IPS-15b (cell line): ENCODE measurements at regions not wholly inside any gene's neighbourhood (a gene's known extent, or its start where the extent isn't known, plus 50 kb on each side); places are given as distances from the start of the nearest gene placed in this dataset.

Experiments used
- H3K27me3 ChIP-seq: one replicate; pipeline ENCODE4 v1.6.1; 2013; ENCODE audit warnings: low read length; ENCODE audit not compliant: control insufficient read depth, insufficient read depth
- H3K36me3 ChIP-seq: one replicate; pipeline ENCODE4 v1.6.1; 2013; ENCODE audit warnings: low read length; ENCODE audit not compliant: control insufficient read depth, insufficient read depth
- H3K4me1 ChIP-seq: one replicate; pipeline ENCODE4 v1.6.1; 2013; ENCODE audit warnings: mild to moderate bottlenecking, low read length; ENCODE audit not compliant: control insufficient read depth, insufficient read depth
- H3K4me3 ChIP-seq: one replicate; pipeline ENCODE4 v1.5.1; 2013; ENCODE audit warnings: low read depth, low read length
- H3K9ac ChIP-seq: one replicate; pipeline ENCODE4 v1.6.1; 2013; ENCODE audit warnings: low read depth, mild to moderate bottlenecking, low read length
- H3K9me3 ChIP-seq: one replicate; pipeline ENCODE4 v1.6.1; 2013; ENCODE audit warnings: mild to moderate bottlenecking, low read length; ENCODE audit not compliant: control insufficient read depth, insufficient read depth

DNA sequence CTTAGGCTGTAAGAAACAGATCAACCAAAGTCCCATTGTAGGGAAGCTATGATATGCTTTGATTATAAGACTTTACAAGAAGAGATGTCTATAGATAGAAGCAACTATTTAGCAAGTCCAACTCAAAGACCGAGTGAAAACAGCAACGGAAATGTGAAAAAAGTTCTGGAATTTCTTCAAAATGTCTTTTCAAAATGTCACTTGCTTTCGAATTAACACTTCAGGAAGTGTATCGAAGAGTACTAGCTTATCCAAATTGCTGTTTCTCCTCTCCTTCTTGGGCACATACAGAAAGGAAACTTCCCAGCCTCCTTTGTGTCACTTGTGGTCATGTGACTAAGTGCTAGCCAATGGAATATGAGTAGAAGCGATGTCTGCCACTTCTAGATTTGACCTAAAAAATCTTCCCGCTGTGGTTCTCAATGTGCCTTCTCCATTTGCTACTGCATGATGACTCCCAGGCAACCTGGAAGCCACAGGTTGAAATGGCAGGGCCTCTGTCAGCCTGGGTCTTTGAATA, 89.9 kb downstream of the TSEN15 start:
- Histone ChIP-seq H3K9ac (no peak overlapping the region), H3K36me3 (no peaks in the 10 kb centered on the region), H3K27me3 (no peaks in the 10 kb centered on the region), H3K9me3 (no peaks in the 10 kb centered on the region), H3K4me1 (no peaks in the 10 kb centered on the region), H3K4me3 (no peak overlapping the region)

GRCh38 chr1:184143449-184143848, 91.9 kb downstream of the TSEN15 start:
- Histone ChIP-seq H3K4me1 (no peaks in the 10 kb centered on the region), H3K27me3 (no peaks in the 10 kb centered on the region), H3K9ac (no peak overlapping the region), H3K36me3 (no peaks in the 10 kb centered on the region), H3K4me3 (no peak overlapping the region), H3K9me3 (no peaks in the 10 kb centered on the region)

DNA sequence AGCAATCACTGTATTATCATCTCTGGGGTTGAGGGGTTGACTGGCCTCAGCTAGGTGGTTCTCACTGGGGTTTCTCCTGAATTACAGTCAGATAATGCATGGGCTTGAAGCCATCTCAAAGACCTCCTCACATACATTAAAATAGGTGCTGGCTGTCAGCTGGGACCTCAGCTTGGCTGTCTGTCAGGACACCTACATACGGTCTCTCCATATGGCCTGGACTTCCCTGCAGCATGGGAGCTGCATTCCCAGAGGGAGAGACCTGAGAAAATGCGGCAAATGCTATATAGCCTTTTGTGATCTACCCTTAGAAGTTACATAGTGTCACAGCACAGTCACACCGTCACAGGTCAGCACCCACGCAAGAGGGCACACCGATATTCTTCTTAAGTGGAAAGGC, 93.6 kb downstream of the TSEN15 start:
- no peaks in the 10 kb centered on the region for H3K9me3 ChIP-seq
- no peaks in the 10 kb centered on the region for H3K4me1 ChIP-seq
- no peak overlapping the region for H3K9ac ChIP-seq
- H3K36me3 ChIP-seq = no peaks in the 10 kb centered on the region
- H3K27me3 ChIP-seq = no peaks in the 10 kb centered on the region
- no peak overlapping the region for H3K4me3 ChIP-seq

DNA sequence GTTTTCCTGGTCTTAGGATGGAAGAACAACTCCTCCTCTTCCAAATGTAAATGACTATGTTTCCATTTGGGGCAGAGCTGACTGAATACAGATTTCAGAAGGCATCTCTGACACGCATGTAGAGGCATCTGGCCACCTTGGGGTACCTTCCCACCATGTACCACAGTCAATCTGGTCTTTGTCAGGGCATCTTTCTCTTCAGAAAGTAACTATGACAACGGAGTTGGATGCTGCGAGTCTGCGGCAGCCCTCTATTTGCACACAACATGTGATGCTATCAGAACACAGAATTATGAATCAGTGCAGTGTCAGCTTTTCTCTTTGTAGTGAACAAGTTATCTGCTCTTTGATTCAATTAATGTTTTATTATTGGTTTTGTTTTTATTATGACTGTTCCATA, 94.7 kb downstream of the TSEN15 start:
- no peaks in the 10 kb centered on the region for H3K27me3 ChIP-seq
- H3K4me1 ChIP-seq = no peaks in the 10 kb centered on the region
- H3K9me3 ChIP-seq = no peaks in the 10 kb centered on the region
- H3K36me3 ChIP-seq = no peaks in the 10 kb centered on the region
- no peak overlapping the region for H3K4me3 ChIP-seq
- no peak overlapping the region for H3K9ac ChIP-seq

DNA sequence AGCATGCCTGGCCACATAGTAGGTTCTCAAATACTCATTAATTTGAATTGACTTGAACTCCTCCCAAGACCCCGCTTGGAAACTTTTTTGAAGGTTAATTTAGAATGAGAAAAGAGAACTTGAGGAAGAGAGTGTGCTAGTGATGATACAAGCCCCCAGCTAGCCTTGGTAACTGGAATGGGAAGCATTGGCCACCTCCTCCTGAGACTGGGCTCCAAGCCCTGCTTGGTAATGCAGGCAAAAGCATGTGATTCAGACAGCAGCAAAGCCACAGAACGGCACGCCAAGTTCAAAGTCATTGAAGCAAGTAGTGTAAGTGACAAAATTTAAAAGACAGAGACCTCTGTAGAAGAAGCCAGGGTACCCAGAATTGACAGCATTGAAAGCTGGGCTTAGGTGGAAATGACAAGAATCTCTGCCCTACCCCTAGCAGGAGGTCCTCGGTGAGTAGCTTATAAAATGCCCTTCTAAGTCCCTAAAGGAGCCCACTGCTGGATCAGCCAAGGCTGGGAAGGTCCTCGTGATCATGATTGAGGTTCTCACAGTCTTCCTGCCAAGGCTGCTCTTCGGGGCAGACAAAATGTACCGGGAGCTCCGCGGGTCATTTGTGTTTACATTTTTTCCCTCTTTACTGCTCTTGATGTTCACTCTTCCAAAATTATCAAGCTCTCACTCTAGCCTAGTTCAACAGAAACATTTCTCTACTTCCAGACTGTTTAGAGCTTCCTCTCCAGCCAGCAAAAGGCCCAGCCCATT, 99.4 kb downstream of the TSEN15 start:
- Histone ChIP-seq H3K9me3 (no peaks in the 10 kb centered on the region), H3K4me3 (no peak overlapping the region), H3K4me1 (peaks cover 6% of the 10 kb centered on the region), H3K27me3 (no peaks in the 10 kb centered on the region), H3K36me3 (no peaks in the 10 kb centered on the region), H3K9ac (no peak overlapping the region)

DNA sequence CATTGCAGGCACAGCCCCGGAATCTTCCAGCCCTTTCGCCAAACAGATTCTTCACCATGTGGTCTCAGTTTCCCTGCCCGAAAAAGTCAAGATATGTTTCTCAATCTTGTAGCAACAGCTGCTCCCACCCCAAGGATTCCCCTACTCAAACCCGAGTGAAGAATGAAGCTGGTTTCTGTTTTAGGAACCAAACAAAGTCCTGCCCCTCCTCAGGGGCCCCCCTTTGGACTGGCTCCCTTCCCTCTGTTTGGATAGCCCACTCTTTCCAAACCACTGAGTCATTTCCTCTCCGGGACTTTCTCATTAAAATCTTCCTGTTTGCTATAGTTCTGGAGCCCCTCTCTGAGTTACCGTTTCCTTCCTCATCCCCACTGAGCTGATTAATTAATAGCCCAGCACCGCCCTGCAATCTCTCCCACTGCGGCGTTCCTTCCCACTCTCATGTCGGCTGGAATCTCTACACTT, 100.9 kb downstream of the TSEN15 start:
- Histone ChIP-seq H3K9ac (no peak overlapping the region), H3K4me1 (peaks cover 12% of the 10 kb centered on the region), H3K9me3 (no peaks in the 10 kb centered on the region), H3K4me3 (no peak overlapping the region), H3K36me3 (no peaks in the 10 kb centered on the region), H3K27me3 (no peaks in the 10 kb centered on the region)

DNA sequence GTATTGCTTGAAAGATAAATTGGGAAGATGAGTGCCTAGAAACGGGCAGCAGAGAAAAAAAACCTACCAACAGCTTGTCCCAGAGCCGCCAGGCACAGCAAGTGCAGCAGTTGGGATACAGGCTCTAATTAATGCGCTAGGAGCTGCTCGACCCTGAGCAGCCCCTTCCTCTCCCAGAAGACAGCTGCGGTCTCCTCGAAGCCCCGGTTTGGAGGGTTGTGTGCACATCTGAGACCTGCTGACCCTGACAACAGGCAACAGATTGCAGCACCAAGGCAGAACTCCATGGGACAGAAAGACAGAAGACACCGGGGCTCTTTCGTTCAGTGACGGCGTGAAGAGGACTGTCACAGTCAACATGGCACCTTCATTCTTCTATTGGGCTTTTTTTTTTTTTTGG, 101.4 kb downstream of the TSEN15 start:
- no peak overlapping the region for H3K9ac ChIP-seq
- H3K4me3 ChIP-seq = no peak overlapping the region

GRCh38 chr1:184153731-184154130, 102.2 kb downstream of the TSEN15 start:
- H3K4me1 ChIP-seq = peaks cover 12% of the 10 kb centered on the region
- H3K4me3 ChIP-seq = no peak overlapping the region
- no peaks in the 10 kb centered on the region for H3K9me3 ChIP-seq
- H3K36me3 ChIP-seq = no peaks in the 10 kb centered on the region
- no peaks in the 10 kb centered on the region for H3K27me3 ChIP-seq
- no peak overlapping the region for H3K9ac ChIP-seq

More for the DNA sequence above, 101.4 kb downstream of the TSEN15 start:
- Histone ChIP-seq H3K27me3 (no peaks in the 10 kb centered on the region), H3K4me1 (peaks cover 12% of the 10 kb centered on the region), H3K9me3 (no peaks in the 10 kb centered on the region), H3K36me3 (no peaks in the 10 kb centered on the region)

GRCh38 chr1:184156521-184157393, 105.2 kb downstream of the TSEN15 start:
- no peak overlapping the region for H3K9ac ChIP-seq
- H3K9me3 ChIP-seq = no peaks in the 10 kb centered on the region
- no peaks in the 10 kb centered on the region for H3K27me3 ChIP-seq
- peaks cover 17% of the 10 kb centered on the region for H3K4me1 ChIP-seq
- no peak overlapping the region for H3K4me3 ChIP-seq
- no peaks in the 10 kb centered on the region for H3K36me3 ChIP-seq

DNA sequence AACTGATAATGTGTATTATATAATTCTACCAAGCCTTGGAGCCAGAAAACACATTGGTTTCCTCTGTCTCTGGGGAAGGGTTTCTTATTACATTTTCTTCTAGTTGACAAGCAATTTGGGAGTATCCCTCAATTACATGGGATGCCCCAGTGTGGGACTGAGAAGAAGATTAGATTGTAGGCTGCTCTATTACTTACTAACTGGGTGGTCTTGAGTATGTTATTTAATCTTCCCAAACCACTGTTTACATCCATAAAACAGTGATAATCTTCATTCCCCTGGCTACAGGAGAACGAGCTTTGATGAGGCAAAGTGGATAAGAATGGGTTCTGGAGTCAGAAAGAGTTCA, 105.8 kb downstream of the TSEN15 start:
- H3K9ac ChIP-seq = no peak overlapping the region
- peaks cover 17% of the 10 kb centered on the region for H3K4me1 ChIP-seq
- no peaks in the 10 kb centered on the region for H3K27me3 ChIP-seq
- H3K9me3 ChIP-seq = no peaks in the 10 kb centered on the region
- H3K36me3 ChIP-seq = no peaks in the 10 kb centered on the region
- H3K4me3 ChIP-seq = no peak overlapping the region

- Histone ChIP-seq H3K4me1 (peaks cover 13% of the 10 kb centered on the region), H3K9ac (no peak overlapping the region), H3K4me3 (no peak overlapping the region), H3K27me3 (no peaks in the 10 kb centered on the region), H3K36me3 (no peaks in the 10 kb centered on the region), H3K9me3 (no peaks in the 10 kb centered on the region)
Measured at GRCh38 chr1:184158896-184159681, 107.6 kb downstream of the TSEN15 start.
